DMS 273 (cell line): ENCODE measurements at regions not wholly inside any gene's neighbourhood (a gene's known extent, or its start where the extent isn't known, plus 50 kb on each side); places are given as distances from the start of the nearest gene placed in this dataset.
"Not testable (repeated sequence)": the region's sequence is repeated elsewhere in the genome, so short reads cannot be mapped to it uniquely, and the experiment has no call there.

ENCODE experiments used
- DNase-seq: peaks from one replicate; lab custom pipeline; 2025; ENCODE audit not compliant: unreplicated experiment; lab: John Stamatoyannopoulos, UW

GRCh38 chr6:119748535-119748934 is 399.0 kb upstream of the MAN1A1 start:
- not testable (repeated sequence) for DNase-seq

DNA sequence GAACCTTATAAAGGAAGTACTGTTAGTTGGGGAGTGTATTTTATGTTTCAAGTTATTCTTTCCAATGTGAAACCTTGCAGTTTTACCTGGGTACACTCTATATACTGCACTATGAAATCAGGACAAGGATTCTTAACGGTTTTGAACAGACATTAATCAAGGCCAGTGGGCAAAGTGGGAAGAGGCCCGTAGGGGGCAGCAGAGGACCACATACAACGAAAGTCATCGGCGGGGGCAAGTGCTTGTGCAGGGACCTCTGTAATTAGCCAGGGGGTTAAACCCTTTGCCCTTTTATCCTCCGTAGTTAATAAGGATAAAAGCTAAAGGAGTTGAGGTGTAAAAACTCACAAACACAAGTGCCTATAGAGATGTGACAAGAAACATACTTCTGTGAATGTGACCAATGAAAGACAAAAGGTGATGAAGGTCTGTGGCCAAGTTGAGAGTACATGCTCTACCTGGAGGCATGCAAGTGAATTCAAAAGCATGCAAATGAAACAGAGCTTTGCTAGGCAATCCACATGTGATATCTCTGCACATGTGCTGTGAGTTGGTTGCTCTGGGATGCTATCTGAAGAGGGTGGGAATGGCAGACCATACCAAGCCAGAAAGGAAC is 392.7 kb upstream of the MAN1A1 start:
- DNase-seq, result peak; percentile 75

DNA sequence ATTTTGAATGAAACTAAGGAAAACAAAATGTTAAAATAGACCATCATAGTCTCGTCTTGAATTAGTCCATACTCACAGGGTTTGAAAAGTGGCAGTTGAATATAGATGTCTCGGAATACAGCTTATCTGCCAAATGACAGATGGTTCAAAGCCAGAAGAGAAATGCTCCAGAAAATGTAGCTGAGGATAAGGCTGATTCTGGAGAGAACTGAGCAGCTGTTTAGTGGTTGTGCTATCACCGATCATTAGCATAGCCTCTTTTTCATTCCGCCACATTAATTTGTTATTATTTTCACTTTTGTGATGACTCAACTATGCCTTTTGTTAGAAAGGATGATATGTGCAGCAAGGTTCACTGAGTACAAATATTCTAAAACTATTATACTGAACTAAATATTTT is 390.2 kb upstream of the MAN1A1 start:
- DNase-seq, result peak; percentile 16

GRCh38 chr6:119738425-119738824 is 388.9 kb upstream of the MAN1A1 start:
- no peak for DNase-seq

GRCh38 chr6:119736296-119737021 is 386.9 kb upstream of the MAN1A1 start:
- DNase-seq, result no peak

DNA sequence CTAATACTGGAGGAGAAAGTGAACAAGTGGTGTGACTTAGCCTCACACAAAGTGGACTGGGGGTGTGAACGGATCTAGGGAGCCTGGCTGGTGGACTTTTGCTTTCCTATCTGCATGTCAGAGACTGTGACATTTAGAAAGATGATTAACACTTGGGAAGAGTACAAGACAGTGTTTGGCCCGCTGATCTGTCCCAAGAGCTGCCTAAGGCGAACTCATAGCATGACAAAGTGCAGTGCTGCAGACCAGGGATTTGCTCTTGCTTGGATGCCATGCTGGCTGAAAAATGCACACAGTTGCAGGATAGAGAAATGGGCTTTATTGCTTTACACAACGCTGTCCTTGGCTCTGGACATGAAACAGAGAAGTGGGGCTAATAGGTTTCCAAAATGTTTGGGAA is 386.0 kb upstream of the MAN1A1 start:
- DNase-seq, result no peak

- DNase-seq, result no peak
Observed at GRCh38 chr6:119734227-119734626, 384.7 kb upstream of the MAN1A1 start.

DNA sequence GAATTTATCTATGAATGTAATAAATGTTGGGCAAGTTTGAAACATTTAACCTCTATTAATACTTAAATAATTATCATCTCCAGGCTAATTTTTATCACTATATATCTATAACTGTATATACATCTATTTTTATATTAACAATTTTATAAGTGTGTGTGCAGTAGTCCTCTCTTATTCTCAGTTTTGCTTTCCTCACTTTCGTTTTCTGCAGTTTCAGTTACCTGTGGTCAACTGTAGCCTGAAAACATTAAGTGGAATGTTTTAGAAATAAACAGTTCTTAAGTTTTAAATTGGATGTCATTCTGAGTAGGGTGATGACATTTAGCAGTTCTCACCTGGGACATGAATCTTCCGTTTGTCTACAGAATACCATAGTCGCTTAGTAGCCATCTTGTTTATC is 379.4 kb upstream of the MAN1A1 start:
- no peak for DNase-seq

DNA sequence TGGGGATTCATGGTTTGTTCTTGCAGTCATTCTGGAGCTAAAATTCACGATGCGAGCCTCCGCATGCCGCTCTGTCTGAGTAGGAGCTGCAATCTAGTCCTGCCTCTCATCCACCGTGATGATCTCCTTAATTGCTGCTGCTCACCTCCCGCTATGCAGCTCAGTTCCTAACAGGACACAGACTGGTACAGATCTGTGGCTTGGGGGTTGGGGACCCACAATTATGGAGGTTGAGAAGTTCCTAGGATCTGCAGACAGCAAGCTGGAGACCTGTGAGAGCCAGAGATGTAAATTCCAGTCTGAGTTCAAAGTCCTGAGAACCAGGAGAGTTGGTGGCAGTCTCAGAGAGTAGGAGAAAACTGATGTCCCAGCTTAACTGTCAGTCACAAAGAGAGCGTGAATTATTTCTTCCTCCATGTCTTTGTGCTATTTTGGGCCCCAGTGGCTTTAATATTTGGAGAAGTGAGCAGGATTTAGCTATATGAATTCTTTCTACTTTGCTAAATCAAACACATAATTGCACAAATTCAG is 378.7 kb upstream of the MAN1A1 start:
- DNase-seq, result no peak

GRCh38 chr6:119727504-119728219 is 378.1 kb upstream of the MAN1A1 start:
- no peak for DNase-seq

DNA sequence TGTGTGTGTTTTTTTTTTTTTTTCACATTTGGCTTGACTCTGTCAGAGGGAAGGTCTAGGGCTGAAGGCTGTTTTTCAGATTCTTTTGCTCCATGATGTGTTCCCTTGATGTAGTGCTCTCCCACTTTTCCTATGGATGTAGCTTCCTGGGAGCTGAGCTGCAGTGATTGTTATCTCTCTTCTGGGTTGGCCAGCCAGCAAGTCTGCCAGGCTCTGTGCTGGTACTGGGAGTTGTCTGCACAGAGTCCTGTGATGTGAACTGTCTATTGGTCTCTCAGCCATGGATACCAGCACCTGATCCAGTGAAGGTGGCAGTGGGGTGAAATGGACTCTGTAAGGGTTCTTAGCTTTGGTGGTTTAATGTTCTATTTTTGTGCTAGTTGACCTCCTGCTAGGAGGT is 377.4 kb upstream of the MAN1A1 start:
- not testable (repeated sequence) for DNase-seq

GRCh38 chr6:119726086-119726485 is 376.5 kb upstream of the MAN1A1 start:
- DNase-seq, result no peak

DNA sequence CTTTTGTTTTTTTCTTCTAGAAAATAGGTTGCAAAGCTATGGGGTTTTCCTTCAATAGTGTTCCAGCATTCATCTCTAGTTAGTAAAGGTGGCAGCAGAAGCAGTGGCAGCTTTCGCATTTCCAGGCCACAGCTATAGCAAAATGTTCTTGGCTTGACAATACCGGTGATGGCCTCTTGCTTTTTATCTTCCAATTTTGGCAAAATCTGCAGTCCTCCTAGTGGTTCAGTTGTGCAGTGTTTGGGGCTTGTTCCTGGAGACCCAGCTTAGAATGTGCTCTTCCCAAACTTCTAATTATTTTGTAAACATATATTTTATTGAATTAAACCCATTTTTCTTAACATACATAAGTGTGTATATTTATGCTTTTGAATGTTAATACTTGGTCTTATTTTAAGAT is 370.6 kb upstream of the MAN1A1 start:
- peak; percentile 46 for DNase-seq

DNA sequence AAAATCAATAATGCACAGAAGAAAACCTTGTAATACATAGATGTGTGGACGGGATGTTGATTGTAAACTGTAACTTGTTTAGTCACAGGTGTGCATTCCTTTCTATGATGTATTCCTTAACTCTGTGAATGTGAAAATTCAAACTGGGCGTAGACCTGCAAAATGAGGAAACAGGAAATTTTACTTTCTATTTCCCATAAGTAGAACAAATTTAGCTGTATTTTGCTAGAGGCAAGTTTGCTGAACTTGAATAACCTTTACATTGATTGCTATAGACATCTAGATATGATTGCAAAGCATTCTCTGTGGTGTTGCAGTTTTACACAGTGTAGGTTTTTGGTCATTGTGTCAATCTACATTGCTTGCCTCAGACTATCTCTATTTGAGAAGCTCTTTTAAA is 368.4 kb upstream of the MAN1A1 start:
- DNase-seq, result no peak

DNA sequence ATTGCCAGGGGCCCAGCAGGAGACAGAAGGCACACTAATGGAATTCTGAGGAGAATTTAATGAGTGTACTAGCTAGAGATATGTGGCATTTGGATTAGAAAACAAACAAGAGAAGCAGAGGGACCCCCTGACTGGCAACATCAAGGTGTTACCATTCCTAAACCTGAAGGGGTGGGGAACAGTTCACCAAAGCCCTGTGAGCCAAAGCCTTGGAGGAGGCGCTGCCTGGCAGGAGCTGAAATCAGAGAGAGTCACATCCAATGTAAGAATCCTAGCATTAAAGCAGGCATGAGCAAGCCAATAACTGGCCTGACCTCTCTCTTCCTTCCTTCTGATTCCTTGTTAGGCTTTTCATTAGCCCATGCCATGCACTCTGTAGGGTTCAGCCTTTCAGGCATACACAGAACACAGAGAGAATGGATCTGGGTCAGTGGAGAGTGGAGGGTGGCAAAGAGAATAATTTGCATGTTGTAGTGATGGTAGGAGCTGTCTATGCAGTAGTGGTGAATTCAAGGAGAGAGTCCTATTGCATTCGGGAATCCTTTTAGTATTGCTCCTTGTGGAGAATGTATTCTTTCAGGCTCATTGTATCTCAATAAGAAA is 367.2 kb upstream of the MAN1A1 start:
- DNase-seq, result no peak

DNA sequence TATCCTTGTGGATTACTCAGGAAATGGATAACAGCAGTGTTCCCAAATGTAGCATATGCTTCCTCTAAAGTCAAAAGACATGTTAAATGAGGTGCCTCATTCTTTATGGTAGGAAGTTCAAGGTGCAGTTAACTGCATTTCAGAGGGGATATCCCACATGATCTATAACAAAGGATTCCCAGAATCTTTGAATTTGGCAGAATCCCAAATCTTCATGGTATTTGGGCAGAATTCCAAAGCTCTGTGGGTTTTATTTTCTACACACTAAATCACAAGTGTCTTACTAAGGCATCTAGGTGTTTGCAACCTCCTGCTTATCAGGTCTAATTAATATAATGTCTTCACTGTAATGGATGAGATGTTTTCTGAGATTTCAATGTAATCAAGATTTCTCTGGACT is 364.3 kb upstream of the MAN1A1 start:
- no peak for DNase-seq

DNA sequence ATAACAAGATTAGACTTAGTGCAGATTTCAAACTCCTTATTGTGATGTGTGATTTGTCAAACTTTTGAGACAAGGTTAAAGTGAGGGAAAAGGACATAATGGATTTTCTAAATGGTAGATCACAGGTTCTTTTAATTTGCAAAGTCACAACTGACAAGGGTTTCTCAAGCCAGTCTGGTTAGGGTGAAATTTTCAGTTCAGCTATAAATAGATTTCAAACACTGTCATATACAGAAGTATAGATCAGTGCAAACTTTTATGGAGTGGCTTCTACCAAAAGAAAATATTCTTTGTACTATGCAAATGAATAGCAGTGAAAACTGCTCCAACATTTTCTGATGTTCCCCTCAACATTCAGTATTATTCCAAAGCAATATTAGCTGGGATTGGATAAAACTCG is 337.1 kb upstream of the MAN1A1 start:
- DNase-seq, result no peak

DNA sequence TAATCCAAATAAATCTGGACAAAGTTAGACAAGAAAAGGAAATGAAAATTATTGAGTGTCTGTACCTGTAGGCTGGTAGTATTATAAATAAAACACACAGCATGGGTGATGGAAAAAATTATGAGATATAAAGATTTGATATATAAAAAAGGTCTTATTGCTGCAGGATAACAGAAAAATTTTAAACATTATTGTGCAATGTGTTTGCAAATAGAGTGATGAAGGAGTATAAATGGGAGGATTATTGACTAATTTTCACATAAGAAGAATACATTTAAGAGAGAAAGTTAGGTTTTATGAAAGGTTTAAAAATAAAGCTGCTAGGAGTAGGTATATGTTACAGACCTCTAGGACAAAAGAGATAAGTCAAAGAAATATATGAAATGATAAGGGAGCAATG is 336.7 kb upstream of the MAN1A1 start:
- no peak for DNase-seq

DNA sequence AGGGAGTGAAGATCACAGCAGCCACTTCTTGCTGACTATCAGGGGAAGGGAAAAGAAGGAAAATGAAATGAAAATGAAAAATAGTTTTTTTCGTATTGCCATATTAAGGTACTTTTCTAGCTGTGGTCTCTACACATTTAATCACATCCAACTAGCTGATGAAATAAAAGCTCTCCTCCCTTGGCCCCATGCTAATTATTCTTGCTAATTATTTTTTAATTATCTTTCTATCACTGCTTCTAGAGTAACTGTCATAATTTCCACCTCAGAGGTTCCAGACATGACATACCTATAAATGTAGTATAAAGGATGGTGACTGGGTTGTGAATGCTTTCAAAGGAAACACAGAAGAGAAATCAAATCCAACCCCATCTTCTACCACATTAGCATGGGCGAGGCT is 334.1 kb upstream of the MAN1A1 start:
- DNase-seq, result no peak

DNA sequence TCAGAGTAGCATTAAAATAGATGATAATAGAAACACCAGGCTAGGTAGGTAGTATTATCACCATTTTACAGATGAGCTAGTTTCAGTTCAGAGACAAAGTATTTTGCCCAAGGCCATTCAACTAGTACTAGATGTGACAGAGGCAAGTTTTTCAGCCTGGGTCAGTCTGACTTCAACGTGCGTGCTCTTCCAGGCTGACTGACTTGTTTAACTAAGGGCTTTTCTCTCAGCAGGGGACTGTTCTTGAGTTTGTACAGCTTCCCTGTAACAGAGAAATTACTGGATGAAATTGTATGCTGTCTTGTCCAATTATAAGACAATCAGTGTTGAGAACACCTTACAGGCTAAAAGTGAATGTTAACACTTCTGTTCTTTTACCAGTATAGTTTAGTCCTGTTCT is 333.5 kb upstream of the MAN1A1 start:
- DNase-seq, result no peak

- DNase-seq, result no peak
Observed at GRCh38 chr6:119678961-119679360, 329.4 kb upstream of the MAN1A1 start.

DNA sequence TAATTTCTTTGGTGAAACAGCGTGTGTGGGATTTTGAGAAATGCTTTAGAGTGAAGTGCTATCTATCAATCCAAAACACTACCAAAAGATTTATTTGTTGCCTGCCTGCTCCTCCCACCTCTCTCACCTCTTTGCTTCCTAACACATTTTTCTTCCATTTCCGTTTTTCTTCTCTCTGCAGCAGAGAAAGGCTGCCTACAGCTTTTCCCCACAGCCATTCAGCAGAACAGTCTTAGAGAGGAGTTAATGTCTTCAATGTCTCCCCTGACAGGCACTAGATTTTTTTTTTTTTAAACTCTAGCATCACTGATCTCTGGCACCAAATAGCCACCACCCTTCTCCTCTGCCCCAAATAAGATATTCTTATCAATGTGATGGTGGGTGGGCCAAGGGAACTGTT is 327.8 kb upstream of the MAN1A1 start:
- no peak for DNase-seq
